Vagina (tissue), 2 donors: ENCODE measurements at regions not wholly inside any gene's neighbourhood (a gene's known extent, or its start where the extent isn't known, plus 50 kb on each side); places are given as distances from the start of the nearest gene placed in this dataset.

Source experiments
- POLR2A ChIP-seq, 2 donors: fragments of 450-650 bp; IDR thresholded peaks; one replicate each; pipeline ENCODE4 v1.6.1; 2017; ENCODE audit warnings: antibody characterized with exemption in 2 of 2, mild to moderate bottlenecking in 2 of 2, moderate library complexity in 2 of 2
- TF ChIP-seq, protein P1 (sequence below), 3 experiments: fragments of 450-650 bp in 2 of 3; fragments of 200-600 bp in 1 of 3; sonication (generic) in 1 of 3; IDR thresholded peaks; one replicate each; pipeline ENCODE4 v1.5.1; 2017 to 2019; ENCODE audit warnings: antibody characterized with exemption in 3 of 3, mild to moderate bottlenecking in 2 of 3, moderate library complexity in 2 of 3

DNA sequence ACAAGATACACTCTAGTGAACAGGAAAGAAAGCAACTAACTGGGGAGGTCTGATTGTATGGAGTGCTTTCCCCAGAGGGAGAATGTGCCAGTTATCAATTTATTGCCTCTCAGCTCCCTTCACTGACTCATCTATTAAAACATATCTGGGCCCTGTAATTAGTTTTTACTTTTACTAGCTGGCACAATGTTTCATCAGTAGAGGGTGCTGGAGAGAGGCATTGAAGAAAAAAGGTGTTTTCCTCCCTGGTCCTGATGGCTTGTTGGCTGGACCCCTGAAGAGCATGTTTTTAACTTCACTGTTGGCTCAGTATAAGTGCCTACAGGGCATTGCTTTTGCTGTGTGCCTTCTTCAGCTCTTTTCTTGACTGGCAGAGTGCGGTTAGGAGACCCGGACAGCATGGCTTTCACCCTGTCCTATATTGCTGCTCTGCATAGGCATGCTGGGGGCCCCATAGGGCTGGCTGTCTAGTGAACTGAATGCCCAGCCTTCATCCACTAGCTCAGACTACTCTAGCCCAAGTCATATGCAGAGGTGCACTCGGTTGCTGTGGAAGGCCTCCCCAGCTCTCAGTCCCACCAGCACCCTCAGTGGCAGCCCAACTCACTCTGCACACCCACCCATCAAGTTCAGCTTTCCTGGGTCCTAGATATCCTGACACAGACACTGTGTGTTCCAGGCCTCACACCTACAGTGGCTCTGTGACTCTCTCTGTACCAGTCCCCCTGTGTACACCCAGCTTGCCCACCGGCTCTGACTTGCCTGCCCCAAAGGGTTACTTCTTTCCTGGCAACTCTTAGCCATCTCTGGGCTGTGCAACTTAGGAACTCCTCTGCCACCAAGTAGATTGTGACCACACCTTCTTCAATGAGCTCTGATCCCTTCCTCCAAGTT lies 62.3 kb upstream of the ACYP2 start:
- TF ChIP-seq, protein P1, sequence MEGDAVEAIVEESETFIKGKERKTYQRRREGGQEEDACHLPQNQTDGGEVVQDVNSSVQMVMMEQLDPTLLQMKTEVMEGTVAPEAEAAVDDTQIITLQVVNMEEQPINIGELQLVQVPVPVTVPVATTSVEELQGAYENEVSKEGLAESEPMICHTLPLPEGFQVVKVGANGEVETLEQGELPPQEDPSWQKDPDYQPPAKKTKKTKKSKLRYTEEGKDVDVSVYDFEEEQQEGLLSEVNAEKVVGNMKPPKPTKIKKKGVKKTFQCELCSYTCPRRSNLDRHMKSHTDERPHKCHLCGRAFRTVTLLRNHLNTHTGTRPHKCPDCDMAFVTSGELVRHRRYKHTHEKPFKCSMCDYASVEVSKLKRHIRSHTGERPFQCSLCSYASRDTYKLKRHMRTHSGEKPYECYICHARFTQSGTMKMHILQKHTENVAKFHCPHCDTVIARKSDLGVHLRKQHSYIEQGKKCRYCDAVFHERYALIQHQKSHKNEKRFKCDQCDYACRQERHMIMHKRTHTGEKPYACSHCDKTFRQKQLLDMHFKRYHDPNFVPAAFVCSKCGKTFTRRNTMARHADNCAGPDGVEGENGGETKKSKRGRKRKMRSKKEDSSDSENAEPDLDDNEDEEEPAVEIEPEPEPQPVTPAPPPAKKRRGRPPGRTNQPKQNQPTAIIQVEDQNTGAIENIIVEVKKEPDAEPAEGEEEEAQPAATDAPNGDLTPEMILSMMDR (IDR thresholded peaks at IDR 0.05), result no peak
- no peak for TF ChIP-seq POLR2A (IDR thresholded peaks at IDR 0.05)
